HG03342 (cell line): ENCODE measurements at regions not wholly inside any gene's neighbourhood (a gene's known extent, or its start where the extent isn't known, plus 50 kb on each side); places are given as distances from the start of the nearest gene placed in this dataset.
A peak's percentile ranks its signal among the peaks of the same experiment; 100 is the strongest.

Experiments used
- ATAC-seq: cut with Tn5 transposase; IDR thresholded peaks from one replicate; pipeline ENCODE4 v1.9.1; 2021; ENCODE audit warnings: mild to moderate bottlenecking, moderate library complexity; ENCODE audit not compliant: unreplicated experiment

- no peak for ATAC-seq
Measured at GRCh38 chr4:116872941-116873340, 212.4 kb downstream of the TRAM1L1 start.

- ATAC-seq: no peak
Measured at GRCh38 chr4:116872308-116872707, 213.1 kb downstream of the TRAM1L1 start.

- no peak for ATAC-seq
Measured at GRCh38 chr4:116870686-116871085, 214.7 kb downstream of the TRAM1L1 start.

GRCh38 chr4:116866106-116866505, 219.3 kb downstream of the TRAM1L1 start:
- no peak for ATAC-seq

- no peak for ATAC-seq
Measured at GRCh38 chr4:116862592-116862991, 222.8 kb downstream of the TRAM1L1 start.

GRCh38 chr4:116860891-116861290, 224.5 kb downstream of the TRAM1L1 start:
- no peak for ATAC-seq

- no peak for ATAC-seq
Measured at GRCh38 chr4:116849620-116850019, 235.8 kb downstream of the TRAM1L1 start.

- no peak for ATAC-seq
Measured at GRCh38 chr4:116847616-116848015, 237.8 kb downstream of the TRAM1L1 start.

GRCh38 chr4:116839826-116840225, 245.6 kb downstream of the TRAM1L1 start:
- no peak for ATAC-seq

- ATAC-seq: no peak
Measured at GRCh38 chr4:116838609-116839008, 246.8 kb downstream of the TRAM1L1 start.

GRCh38 chr4:116829187-116829586, 256.2 kb downstream of the TRAM1L1 start:
- ATAC-seq: no peak

GRCh38 chr4:116824172-116824571, 261.2 kb downstream of the TRAM1L1 start:
- no peak for ATAC-seq

GRCh38 chr4:116811730-116812129, 273.6 kb downstream of the TRAM1L1 start:
- ATAC-seq: no peak

GRCh38 chr4:116796022-116796421, 289.4 kb downstream of the TRAM1L1 start:
- no peak for ATAC-seq

GRCh38 chr4:116788723-116789122, 296.7 kb downstream of the TRAM1L1 start:
- ATAC-seq: no peak

GRCh38 chr4:116755051-116755450, 330.3 kb downstream of the TRAM1L1 start:
- ATAC-seq: no peak

- ATAC-seq: no peak
Measured at GRCh38 chr4:116752027-116752426, 333.3 kb downstream of the TRAM1L1 start.

- ATAC-seq: no peak
Measured at GRCh38 chr4:116736756-116737155, 348.6 kb downstream of the TRAM1L1 start.

GRCh38 chr4:116734178-116734577, 351.2 kb downstream of the TRAM1L1 start:
- no peak for ATAC-seq

GRCh38 chr4:116733370-116733769, 352.0 kb downstream of the TRAM1L1 start:
- no peak for ATAC-seq

GRCh38 chr4:116726523-116726922, 358.9 kb downstream of the TRAM1L1 start:
- ATAC-seq: no peak

GRCh38 chr4:116724249-116724648, 361.1 kb downstream of the TRAM1L1 start:
- peak; percentile 97 for ATAC-seq

GRCh38 chr4:116705466-116705865, 379.9 kb downstream of the TRAM1L1 start:
- ATAC-seq: no peak

GRCh38 chr4:116702949-116703348, 382.4 kb downstream of the TRAM1L1 start:
- ATAC-seq: no peak
